Hepatocyte (in vitro differentiated cells): ENCODE measurements at regions not wholly inside any gene's neighbourhood (a gene's known extent, or its start where the extent isn't known, plus 50 kb on each side); places are given as distances from the start of the nearest gene placed in this dataset.

Experiments used
- CTCF ChIP-seq: fragments of 200-600 bp; sonication (generic); IDR thresholded peaks from 2 replicates; pipeline ENCODE4 v1.5.1; 2016; ENCODE audit warnings: antibody characterized with exemption, mild to moderate bottlenecking; ENCODE audit not compliant: poor library complexity
- EZH2 ChIP-seq: fragments of 200-600 bp; sonication (generic); IDR thresholded peaks from 2 replicates; pipeline ENCODE4 v1.6.1; 2016; ENCODE audit warnings: antibody characterized with exemption, mild to moderate bottlenecking, borderline replicate concordance
- EZH2phosphoT487 ChIP-seq: fragments of 200-600 bp; sonication (generic); IDR thresholded peaks from one replicate; pipeline ENCODE4 v1.6.1; 2018; ENCODE audit warnings: antibody characterized with exemption, mild to moderate bottlenecking, low read depth, moderate library complexity; ENCODE audit not compliant: unreplicated experiment, severe bottlenecking

- no peak for TF ChIP-seq CTCF
- no peak for TF ChIP-seq EZH2
- TF ChIP-seq EZH2phosphoT487 = no peak
These were observed 622.1 kb upstream of the KIRREL3 start for GRCh38 chr11:127622686-127623085.
